GM12892 (cell line): ENCODE measurements at regions not wholly inside any gene's neighbourhood (a gene's known extent, or its start where the extent isn't known, plus 50 kb on each side); places are given as distances from the start of the nearest gene placed in this dataset.

Source experiments
- POLR2A ChIP-seq: IDR thresholded peaks from 2 replicates; pipeline ENCODE4 v1.6.1; 2011; ENCODE audit warnings: low read depth, low read length, control low read depth
- POLR2AphosphoS5 ChIP-seq: IDR thresholded peaks from 2 replicates; pipeline ENCODE4 v1.6.1; 2011; ENCODE audit warnings: low read depth, low read length, control low read depth
- TAF1 ChIP-seq: IDR thresholded peaks from 2 replicates; pipeline ENCODE4 v1.6.1; 2011; ENCODE audit warnings: low read depth, mild to moderate bottlenecking, control low read depth, low read length, borderline replicate concordance

- TF ChIP-seq POLR2A (no peak), POLR2AphosphoS5 (no peak), TAF1 (no peak)
Observed at GRCh38 chr14:46036099-46036498, 615.5 kb downstream of the RPL10L start.
